NCI-H460 (cell line): ENCODE measurements at regions not wholly inside any gene's neighbourhood (a gene's known extent, or its start where the extent isn't known, plus 50 kb on each side); places are given as distances from the start of the nearest gene placed in this dataset.

ENCODE experiments used
- DNase-seq: peaks from one replicate; pipeline ENCODE4 v3.0.0-alpha.2; 2016; ENCODE audit warnings: low read depth; ENCODE audit errors: extremely low read depth

DNA sequence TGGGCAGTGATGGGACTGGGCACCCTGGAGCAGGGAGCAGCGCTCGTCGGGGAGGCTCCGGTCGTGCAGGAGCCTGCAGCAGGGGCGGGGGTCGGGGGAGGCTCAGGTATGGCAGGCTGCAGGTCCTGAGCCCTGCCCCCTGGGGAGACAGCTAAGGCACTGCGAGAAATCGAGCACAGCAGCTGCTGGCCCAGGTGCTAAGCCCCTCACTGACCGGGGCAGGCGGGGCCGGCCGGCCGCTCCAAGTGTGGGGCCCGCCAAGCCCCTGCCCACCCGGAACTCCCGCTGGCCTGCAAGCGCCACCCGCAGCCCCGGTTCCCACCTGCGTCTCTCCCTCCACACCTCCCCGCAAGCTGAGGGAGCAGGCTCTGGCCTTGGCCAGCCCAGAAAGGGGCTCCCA lies 326.8 kb upstream of the TMTC1 start:
- DNase-seq = no peak

DNA sequence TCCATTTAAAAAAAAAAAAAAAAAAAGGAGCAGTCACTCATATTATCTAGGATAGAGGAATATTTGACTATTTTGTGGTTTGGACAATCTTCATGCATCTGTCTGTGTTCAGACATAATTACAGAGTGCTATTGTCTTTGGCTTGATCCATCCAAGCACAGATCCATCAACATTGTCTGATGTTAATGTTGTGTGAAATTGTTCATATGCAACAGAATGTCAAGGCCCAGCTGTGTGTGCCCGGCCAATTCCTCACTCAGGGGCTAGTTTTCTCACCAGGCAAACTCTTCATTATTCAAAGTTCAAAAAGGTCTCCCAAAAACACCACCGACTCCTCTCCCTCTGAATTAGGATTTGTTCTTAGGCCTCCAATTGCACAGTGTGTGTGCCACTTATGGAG lies 324.9 kb upstream of the TMTC1 start:
- no peak for DNase-seq

DNA sequence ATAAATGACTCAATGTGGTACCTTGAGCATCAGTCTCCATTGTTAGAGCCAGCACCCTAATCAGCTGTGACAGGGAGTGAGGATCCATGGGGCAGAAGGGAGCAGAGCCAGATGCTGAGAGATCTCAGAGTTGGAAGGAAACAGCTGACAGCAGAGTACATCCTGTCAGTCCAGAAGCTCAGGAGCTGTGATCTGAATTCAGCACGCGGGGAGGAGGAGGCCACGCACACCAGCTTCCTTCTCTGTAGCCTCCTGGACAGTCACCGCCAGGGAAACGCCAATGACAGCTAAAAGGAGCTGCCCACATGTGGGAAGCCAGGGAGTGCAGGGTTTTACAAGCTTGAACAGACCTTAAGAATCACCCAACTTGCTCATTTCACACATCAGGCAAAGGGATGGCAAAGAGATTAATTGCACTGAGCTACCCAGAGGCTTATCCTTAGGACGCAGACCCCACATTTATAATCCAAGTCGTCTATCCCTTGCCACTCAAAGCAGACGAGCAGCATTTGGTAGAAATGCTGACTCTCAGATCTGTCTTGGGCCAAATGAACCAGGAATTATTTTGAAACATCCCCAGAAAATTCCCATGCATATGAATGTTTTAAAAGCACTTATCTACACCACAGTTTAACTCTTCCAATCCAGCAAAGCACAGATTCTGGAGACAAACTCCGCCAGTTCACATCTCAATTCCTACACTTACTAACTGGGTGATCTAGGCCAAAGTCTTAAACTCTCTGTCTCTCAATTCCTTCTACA lies 322.6 kb upstream of the TMTC1 start:
- no peak for DNase-seq

DNA sequence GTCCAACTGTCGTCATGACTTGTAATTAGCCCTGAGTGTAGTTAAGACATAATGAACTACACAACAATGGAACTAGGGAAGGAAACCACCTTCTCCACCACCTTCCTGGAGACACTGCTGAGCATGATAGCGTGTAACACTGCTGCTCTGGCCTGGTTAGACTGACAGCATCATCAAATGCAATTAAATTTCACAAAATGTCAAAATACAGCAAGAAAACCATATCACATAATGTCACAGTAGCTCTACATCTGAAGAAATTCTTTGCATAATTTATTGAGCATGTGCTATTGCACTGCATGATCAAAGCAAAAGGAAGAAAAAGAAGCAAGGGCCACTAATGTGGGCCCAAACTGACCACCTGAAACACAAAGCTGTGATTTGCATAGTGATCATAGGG lies 321.8 kb upstream of the TMTC1 start:
- DNase-seq = no peak

DNA sequence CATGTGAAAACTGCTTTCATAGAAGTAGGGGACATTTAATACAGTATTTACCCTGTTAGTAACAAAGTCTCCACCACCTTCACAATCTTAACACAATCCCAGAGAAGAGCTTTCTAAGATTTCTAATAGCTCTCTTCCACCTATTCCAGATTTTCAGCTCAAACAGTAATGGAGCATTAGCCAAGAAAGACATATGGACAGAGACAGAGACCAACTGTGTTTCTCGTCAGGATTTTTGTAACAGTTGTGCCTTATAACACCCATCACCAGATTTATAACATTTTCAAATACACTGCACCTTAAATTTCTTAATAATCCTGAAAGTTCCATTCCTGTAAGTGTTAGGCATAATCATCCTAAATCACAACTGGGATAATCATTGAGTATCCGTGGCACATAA lies 321.2 kb upstream of the TMTC1 start:
- no peak for DNase-seq

DNA sequence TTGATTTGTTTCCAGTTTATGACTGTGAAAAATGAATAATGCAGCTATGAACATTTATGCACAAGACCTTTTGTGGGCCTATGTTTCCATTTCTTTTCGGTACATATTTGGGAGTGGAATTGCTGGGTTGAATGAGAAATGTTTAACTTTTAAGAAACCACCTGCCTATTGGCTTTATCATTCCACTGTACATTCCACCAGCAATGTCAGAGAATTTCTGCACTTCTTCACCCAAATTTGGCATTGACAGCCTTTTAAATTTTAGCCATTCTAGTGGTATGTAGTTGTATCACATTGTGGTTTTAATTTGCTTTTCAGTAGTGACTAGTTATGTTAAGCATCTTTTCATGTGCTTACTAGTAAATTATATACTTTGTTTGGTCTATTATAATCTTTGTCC lies 317.0 kb upstream of the TMTC1 start:
- no peak for DNase-seq

DNA sequence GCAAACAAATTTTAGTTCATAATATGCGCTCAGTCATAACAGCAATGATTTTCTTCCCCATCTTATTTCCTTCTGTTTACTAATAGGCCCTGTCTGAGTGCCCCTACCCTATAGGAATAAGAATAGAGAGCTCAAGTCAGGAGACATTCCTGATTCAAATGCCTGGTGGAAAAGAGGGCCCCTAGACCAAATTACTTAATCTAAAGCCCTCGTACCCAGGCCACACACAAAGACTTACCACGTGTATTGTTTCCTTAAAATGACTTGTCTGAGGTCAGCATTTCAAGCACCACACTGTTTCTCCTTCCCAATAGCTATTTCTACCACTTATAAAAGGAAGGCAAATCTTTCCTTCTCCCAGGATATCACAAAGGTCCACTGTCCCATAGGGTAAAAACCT lies 314.9 kb upstream of the TMTC1 start:
- DNase-seq = no peak

DNA sequence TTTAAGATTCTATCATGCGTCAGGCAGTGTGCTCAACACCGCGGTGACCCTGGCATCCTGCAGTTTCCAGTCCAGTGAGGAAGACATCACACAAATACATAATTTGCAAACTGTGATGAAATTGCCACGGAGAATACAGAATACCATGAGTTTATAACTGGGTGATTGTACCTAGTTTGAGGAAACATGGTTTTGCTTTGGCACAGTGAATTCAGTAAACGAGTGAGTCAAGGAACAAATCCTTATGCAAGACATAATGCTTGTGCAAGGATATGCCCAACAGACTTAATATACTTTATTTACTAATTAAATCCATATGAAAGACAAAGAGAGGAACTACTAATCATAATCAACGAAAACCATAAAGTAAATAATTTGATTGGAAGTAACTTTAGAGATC lies 311.8 kb upstream of the TMTC1 start:
- no peak for DNase-seq

DNA sequence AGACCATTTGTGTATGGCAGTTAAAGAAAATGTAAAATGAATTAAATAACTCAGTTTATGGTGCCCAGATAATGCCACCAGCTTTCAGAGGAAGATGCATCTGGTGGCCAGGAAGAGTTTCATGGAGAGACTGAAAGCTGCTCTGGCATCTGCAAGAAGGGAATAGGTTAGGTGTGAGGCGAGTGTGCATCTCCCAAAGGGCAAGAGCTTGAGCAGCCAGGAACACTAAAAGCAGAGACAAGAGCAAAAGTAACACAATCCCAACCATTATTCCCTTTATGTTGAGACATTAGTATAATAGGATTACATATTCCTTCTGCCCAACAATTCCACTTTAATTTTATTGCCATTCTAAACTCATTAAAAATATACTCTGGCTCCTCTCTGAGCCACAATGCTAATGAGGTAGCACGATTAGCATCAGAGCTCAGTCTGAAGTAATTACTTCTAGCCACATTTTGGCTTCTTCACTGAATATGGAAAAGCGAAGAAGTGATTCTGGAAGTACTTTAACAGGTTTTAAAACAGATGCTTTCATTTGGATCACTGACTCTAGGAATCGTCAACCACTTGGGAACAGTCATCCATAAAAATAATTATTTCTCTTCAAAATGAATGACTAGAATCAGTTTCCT lies 309.4 kb upstream of the TMTC1 start:
- DNase-seq = no peak

DNA sequence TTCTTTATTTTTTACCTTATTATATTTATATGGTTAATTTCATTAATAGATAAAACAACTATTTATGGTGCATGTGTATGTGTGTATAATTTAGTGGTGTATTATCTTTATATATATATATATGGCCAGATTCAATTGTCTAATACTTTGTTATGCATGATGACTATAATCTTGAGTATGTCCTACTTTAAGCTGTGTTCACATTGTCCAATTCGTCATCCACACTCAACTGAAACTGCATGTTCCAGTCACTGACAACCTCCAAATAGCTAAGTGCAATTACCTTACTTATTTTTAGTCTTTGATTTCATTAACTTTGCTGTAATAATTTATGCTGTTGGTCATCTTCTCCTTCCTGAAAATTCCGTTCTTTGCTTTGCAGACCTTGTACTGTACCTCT lies 306.5 kb upstream of the TMTC1 start:
- DNase-seq = no peak

DNA sequence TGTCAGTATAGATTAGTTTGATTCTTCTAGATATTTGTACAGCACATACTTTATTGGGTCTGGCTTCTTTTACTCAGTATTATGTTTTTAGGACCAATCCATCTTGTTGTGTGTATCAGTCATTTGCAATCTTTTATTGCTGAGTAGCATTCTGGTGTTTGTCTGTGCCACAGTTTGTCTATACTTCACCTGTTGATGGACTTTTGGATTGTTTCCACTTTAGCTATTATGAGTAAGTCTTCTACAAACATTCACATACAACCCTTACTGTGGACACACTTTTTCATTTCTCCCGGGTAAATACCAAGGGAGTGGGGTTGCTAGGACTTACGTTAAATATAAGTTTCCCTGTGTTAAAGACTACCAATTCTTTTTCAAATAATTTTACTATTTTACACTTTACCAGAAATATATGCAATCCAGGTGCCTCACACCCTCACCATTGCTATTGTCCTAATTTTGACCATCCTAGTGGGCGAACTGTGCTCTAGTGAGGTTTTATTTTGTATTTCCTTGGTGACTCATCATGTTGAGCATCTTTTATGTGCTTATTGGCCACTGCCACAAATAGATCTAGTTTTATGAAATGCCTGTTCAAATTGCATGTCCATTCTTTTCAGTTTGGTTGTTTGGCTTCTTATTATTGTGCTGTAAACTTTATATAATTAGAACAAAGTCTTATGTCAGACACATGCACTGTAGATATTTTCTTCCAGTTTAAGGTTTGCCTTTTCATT lies 304.7 kb upstream of the TMTC1 start:
- no peak for DNase-seq

DNA sequence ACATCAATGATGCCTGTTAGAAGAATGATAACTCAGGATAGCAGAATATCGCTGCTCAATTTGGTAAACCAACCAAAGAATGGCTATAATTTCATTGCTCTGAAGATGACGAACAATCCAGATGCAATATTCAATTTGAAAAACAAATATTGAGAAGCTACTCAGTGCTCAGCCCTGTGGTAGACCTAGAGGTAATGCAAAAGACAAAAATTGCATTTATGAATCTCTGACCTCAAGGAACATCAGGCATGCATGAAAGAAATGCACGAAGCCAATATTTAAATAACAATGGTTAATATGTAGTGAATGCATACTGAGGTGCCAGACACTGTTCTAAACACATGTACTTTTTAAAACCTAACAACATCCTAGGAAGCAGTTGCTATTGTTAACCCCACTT lies 298.6 kb upstream of the TMTC1 start:
- no peak for DNase-seq

DNA sequence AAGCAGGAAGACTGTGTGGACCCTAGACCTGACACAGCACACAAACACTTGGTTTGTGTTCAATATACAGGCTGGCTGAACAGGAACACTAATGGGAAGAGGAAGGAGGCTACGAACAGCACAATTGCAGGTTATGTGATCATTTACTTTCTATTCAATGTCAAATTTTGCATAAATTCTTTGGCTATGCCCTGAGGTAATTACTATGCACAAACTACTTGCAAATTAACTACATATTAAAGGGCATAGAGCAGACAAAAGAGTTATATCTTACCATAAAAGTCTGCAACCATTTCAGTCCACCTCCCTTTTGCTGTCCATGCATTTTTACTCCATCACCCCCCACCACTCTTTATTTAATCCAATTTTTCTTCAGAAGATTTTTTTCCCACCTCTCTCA lies 291.2 kb upstream of the TMTC1 start:
- no peak for DNase-seq

DNA sequence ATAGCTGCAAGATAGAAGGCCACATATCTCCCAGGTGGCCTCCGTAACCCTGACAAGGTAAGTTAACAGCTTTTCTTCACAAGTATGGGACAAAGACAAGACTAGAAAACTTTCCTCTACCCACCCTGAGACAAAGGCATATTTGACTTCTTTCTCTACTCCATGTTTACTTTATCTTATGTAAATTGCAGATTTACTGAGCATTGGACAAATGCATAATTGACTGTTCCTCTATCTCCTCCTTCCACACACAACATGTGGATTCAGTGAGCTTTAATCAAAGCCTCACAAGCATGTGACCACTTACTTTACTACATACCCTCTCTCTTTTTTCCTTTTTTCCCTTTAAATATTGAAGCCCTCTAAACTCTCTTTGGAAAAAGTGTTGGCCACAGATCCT lies 289.1 kb upstream of the TMTC1 start:
- DNase-seq = no peak

DNA sequence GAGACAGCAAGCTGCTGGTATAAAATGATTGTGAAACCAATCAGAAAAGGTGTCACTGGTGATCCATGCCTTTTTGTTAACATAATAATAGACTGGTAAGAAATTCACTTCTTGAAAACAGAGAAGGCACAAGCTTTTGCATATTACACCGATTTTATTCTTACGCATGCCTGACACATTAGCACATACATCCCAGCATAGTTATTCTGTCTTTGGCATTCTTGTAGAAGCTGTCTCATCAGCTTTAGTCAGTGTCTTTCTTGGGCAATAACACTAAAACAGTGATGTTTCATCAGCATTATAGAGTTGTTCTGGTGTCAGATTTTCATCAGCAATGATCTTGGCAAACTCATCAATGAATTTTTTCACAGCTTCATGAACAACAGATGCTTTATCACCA lies 283.4 kb upstream of the TMTC1 start:
- no peak for DNase-seq

DNA sequence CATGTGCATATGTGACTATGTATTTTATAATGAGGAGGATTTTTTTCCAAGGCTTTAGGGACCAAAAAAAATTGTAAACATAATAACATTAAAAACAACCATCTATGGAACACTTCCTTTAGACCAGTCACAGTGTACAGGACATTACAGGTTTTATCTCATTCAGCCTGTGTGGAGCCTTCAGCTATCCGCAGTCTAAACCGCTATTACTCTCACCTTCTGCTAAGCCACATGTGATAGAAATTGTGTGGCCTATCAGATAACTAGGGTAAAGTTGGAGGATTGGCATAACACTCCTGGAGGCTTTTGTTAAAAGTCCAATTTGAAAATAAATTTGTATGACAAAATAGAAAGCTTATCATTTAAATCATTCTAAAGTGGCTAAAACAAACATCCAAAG lies 281.2 kb upstream of the TMTC1 start:
- no peak for DNase-seq

DNA sequence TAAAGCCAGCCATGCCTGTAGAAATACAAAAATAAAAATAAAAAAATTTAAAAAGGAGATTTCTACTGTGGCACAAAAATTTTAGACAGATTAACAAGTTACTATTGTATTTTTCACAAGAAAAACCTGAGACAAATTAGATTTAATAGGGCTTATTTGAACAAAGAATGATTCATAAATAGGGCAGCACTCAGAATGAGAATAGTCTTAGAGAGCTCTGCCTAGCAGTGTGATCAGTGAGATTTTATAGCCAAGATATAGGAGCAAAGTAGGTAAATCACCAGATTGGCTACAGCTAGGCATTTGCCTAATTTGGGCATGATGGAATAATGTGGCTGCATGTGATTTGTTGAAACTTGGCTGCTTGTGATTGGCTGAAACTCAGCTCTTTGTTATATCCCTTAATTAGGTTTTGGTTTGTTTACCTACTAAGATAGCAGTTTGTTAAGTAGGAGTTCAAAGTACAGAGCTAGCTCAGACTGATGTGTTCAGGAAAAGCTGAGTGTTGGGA lies 279.7 kb upstream of the TMTC1 start:
- no peak for DNase-seq

DNA sequence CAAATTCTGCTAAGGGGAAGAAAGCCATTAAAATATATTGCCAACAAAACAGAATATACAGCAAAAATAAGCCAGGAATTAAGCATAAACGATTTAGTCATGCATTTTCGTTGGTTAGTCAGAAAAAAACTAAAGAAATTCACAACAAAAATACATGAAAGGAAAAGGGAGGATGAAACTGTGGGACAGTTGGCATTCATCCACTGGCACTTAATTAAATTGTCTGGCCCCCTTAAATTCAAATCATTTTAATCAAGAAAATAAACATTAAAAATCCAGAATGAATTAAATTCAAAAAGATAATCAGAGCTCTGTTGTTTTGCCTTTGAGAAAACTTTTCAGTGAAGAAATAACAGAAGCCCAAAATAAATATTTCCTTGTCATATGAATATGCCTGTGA lies 264.6 kb upstream of the TMTC1 start:
- DNase-seq = no peak

DNA sequence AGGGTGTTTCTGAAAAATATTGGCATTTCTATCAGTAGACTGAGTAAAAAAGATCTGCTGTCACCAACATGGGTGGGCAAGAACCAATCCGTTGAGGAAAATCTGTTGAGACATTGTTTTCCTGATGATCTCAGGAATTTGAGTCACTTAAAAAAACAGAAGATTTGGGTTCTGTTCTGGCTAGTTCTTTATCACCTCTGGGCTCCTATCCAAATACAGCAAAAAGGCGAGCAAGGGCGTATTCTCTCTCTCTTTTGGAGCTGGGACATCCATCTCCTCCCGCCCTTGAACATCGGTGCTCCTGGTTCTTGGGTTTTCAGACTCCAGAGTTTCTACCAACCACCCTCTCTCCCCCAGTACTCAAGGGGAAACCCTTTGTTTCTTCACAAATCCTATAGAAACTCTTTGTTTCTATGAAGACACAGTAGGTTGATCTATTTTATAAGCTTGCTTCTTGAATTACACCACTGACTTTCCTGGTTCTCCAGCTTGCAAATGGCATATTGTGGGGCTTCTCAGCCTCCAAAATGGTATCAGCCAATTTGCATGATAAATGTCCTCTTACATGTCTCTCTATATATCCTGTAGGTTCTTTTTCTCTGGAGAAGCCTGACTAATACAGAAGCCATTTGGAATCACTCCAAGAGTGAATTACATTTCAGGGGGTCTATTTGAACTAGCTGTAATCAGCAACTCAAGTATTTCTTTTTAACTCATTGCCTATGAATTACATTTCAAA lies 263.9 kb upstream of the TMTC1 start:
- no peak for DNase-seq

DNA sequence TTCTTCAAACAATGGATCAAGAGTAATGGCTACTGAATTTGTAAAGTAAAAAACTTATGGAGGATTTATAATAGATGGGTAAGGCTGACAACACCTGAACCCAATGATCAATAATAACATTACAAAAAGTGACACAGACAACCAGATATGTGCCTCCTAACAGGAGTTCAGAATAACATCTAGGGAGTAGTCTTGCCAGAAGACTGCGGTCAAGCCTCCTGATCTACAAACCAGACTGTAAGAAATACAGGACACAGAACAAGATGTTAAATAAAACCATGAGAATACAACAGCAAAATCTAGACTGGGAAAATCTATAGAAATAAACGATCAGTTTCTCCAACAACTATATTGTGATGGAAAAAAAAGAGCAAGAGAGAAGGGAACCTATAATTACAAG lies 262.6 kb upstream of the TMTC1 start:
- no peak for DNase-seq

DNA sequence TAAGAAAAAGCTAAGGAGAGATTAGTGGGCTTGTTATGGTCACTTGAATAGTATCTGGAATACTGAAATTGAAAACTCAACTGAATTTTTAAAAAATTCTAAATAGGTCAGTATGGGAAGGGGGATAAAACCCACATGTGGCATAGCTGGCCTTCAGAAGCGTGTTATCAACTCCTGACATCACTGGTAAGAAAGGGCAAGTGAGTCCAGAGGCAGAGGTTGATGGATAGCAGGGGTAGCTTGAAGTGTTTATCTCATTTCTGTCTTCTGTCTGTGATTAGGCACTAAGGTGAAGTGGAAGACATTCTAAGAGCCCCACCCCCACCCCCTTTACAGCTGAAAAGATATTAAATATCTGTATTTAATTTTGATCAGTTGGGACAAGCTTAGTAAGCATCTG lies 261.4 kb upstream of the TMTC1 start:
- DNase-seq = no peak
